ENCODE measurements at regions not wholly inside any gene's neighbourhood (a gene's known extent, or its start where the extent isn't known, plus 50 kb on each side); places are given as distances from the start of the nearest gene placed in this dataset.

GRCh38 chr21:23740463-23740862 lies 1866.8 kb downstream of the MRPL39 start:
- no peak for DNase-seq (ENCODE audit: low read depth)

GRCh38 chr21:23732776-23733175 lies 1874.5 kb downstream of the MRPL39 start:
- no peak for DNase-seq (ENCODE audit: low read depth)

GRCh38 chr21:23729331-23729730 lies 1878.0 kb downstream of the MRPL39 start:
- no peak for DNase-seq (ENCODE audit: low read depth)

GRCh38 chr21:23725576-23725975 lies 1881.7 kb downstream of the MRPL39 start:
- no peak for DNase-seq (ENCODE audit: low read depth)

- no peak for DNase-seq (ENCODE audit: low read depth)
Measured at GRCh38 chr21:23718446-23719285, 1888.6 kb downstream of the MRPL39 start.

- no peak for DNase-seq (ENCODE audit: low read depth)
Measured at GRCh38 chr21:23712166-23712565, 1895.1 kb downstream of the MRPL39 start.

- no peak for DNase-seq (ENCODE audit: low read depth)
Measured at GRCh38 chr21:23706431-23706830, 1900.8 kb downstream of the MRPL39 start.

- no peak for DNase-seq (ENCODE audit: low read depth)
Measured at GRCh38 chr21:23699402-23699801, 1907.9 kb downstream of the MRPL39 start.

GRCh38 chr21:23698619-23699018 lies 1908.7 kb downstream of the MRPL39 start:
- no peak for DNase-seq (ENCODE audit: low read depth)

- DNase-seq (ENCODE audit: low read depth), result no peak
Measured at GRCh38 chr21:23695443-23695842, 1911.8 kb downstream of the MRPL39 start.

GRCh38 chr21:23694390-23694789 lies 1912.9 kb downstream of the MRPL39 start:
- DNase-seq (ENCODE audit: low read depth), result no peak

GRCh38 chr21:23690316-23690715 lies 1917.0 kb downstream of the MRPL39 start:
- DNase-seq (ENCODE audit: low read depth), result no peak

GRCh38 chr21:23686737-23687523 lies 1920.4 kb downstream of the MRPL39 start:
- no peak for DNase-seq (ENCODE audit: low read depth)

- DNase-seq (ENCODE audit: low read depth), result no peak
Measured at GRCh38 chr21:23684431-23684830, 1922.8 kb downstream of the MRPL39 start.

GRCh38 chr21:23664193-23664694 lies 1943.0 kb downstream of the MRPL39 start:
- DNase-seq (ENCODE audit: low read depth), result no peak

- DNase-seq (ENCODE audit: low read depth), result no peak
Measured at GRCh38 chr21:23660560-23660959, 1946.7 kb downstream of the MRPL39 start.

GRCh38 chr21:23644768-23645167 lies 1962.5 kb downstream of the MRPL39 start:
- no peak for DNase-seq (ENCODE audit: low read depth)

- DNase-seq (ENCODE audit: low read depth), result no peak
Measured at GRCh38 chr21:23639721-23640120, 1967.6 kb downstream of the MRPL39 start.

- DNase-seq (ENCODE audit: low read depth), result no peak
Measured at GRCh38 chr21:23638131-23638695, 1969.1 kb downstream of the MRPL39 start.

- no peak for DNase-seq (ENCODE audit: low read depth)
Measured at GRCh38 chr21:23633447-23633940, 1973.8 kb downstream of the MRPL39 start.

- no peak for DNase-seq (ENCODE audit: low read depth)
Measured at GRCh38 chr21:23624281-23624680, 1983.0 kb downstream of the MRPL39 start.

- DNase-seq (ENCODE audit: low read depth), result no peak
Measured at GRCh38 chr21:23613014-23613413, 1994.3 kb downstream of the MRPL39 start.
